ENCODE measurements at regions not wholly inside any gene's neighbourhood (a gene's known extent, or its start where the extent isn't known, plus 50 kb on each side); places are given as distances from the start of the nearest gene placed in this dataset.

- Histone ChIP-seq H3K9me3 (no peaks in the 10 kb centered on the region), H3K27ac (no peak overlapping the region), H3K4me1 (no peaks in the 10 kb centered on the region), H3K4me3 (no peak overlapping the region), H3K36me3 (no peaks in the 10 kb centered on the region), H3K27me3 (peaks cover 0 to 13% of the 10 kb centered on the region in 2 donors)
- intact Hi-C loops (cut with DNase I; ENCODE audit: low total_unique reads) = no loop called here
- DNase-seq = no peak
- no peak for TF ChIP-seq CTCF (IDR thresholded peaks at IDR 0.05)
Observed at GRCh38 chr20:48571949-48572847, 255.6 kb downstream of the PREX1 start.

- no peak for DNase-seq
- Histone ChIP-seq H3K4me3 (no peak overlapping the region), H3K4me1 (no peaks in the 10 kb centered on the region), H3K27me3 (peaks cover 0 to 26% of the 10 kb centered on the region in 2 donors), H3K36me3 (no peaks in the 10 kb centered on the region), H3K27ac (no peak overlapping the region), H3K9me3 (no peaks in the 10 kb centered on the region)
- TF ChIP-seq CTCF (IDR thresholded peaks at IDR 0.05) = no peak
- intact Hi-C loops (cut with DNase I; ENCODE audit: low total_unique reads) = no loop called here
Observed at GRCh38 chr20:48569679-48570078, 258.1 kb downstream of the PREX1 start.

GRCh38 chr20:48568520-48568919, 259.3 kb downstream of the PREX1 start:
- Histone ChIP-seq H3K4me1 (no peaks in the 10 kb centered on the region), H3K9me3 (no peaks in the 10 kb centered on the region), H3K27ac (no peak overlapping the region), H3K4me3 (no peak overlapping the region), H3K36me3 (no peaks in the 10 kb centered on the region), H3K27me3 (peaks cover 0 to 34% of the 10 kb centered on the region in 2 donors)
- intact Hi-C loops (cut with DNase I; ENCODE audit: low total_unique reads) = no loop called here
- no peak for TF ChIP-seq CTCF (IDR thresholded peaks at IDR 0.05)
- DNase-seq = no peak

- Histone ChIP-seq H3K27me3 (peaks cover 0 to 38% of the 10 kb centered on the region in 2 donors), H3K4me3 (no peak overlapping the region), H3K9me3 (no peaks in the 10 kb centered on the region), H3K27ac (no peak overlapping the region), H3K4me1 (no peaks in the 10 kb centered on the region), H3K36me3 (no peaks in the 10 kb centered on the region)
- TF ChIP-seq CTCF (IDR thresholded peaks at IDR 0.05) = no peak
- no peak for DNase-seq
- intact Hi-C loops (cut with DNase I; ENCODE audit: low total_unique reads) = no loop called here
Observed at GRCh38 chr20:48567145-48567544, 260.7 kb downstream of the PREX1 start.

GRCh38 chr20:48564982-48565539, 262.7 kb downstream of the PREX1 start:
- intact Hi-C loops (cut with DNase I; ENCODE audit: low total_unique reads) = no loop called here
- Histone ChIP-seq H3K27ac (no peak overlapping the region), H3K9me3 (no peaks in the 10 kb centered on the region), H3K36me3 (no peaks in the 10 kb centered on the region), H3K4me3 (no peak overlapping the region), H3K27me3 (peaks cover 0 to 38% of the 10 kb centered on the region in 2 donors), H3K4me1 (no peaks in the 10 kb centered on the region)
- DNase-seq = no peak
- TF ChIP-seq CTCF (IDR thresholded peaks at IDR 0.05) = no peak
